ENCODE measurements at regions not wholly inside any gene's neighbourhood (a gene's known extent, or its start where the extent isn't known, plus 50 kb on each side); places are given as distances from the start of the nearest gene placed in this dataset.

GRCh38 chr6:145238787-145239186 is 496.5 kb downstream of the EPM2A start:
- in situ Hi-C loops (cut with HindIII; ENCODE audit: low sequenced_read_pairs): no loop called here

- in situ Hi-C loops (cut with HindIII; ENCODE audit: low sequenced_read_pairs): no loop called here
Observed at GRCh38 chr6:145241039-145241438, 494.3 kb downstream of the EPM2A start.

- in situ Hi-C loops (cut with HindIII; ENCODE audit: low sequenced_read_pairs): no loop called here
Observed at GRCh38 chr6:145241721-145242120, 493.6 kb downstream of the EPM2A start.

- in situ Hi-C loops (cut with HindIII; ENCODE audit: low sequenced_read_pairs): no loop called here
Observed at GRCh38 chr6:145244349-145245100, 490.8 kb downstream of the EPM2A start.

DNA sequence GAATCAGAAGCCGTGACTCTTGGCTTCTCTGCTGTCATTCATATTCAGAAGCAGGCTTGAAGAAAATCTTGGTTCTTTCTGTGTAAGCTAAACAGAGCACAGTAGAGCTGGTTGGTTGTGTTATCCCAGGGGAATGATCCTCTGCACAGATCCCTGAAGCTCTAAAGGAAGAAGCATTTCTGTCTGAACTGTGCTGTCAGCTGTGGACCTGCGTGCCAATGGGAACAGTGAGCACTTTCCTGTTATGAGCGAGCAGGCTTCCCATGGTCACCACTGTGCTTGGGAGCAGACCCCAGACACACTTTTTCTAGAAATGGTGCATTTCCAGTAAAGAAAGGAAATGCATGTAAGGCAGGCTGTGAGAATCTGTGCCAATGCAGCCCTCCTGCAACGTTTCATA is 490.2 kb downstream of the EPM2A start:
- in situ Hi-C loops (cut with HindIII; ENCODE audit: low sequenced_read_pairs): no loop called here

GRCh38 chr6:145247692-145248419 is 487.5 kb downstream of the EPM2A start:
- in situ Hi-C loops (cut with HindIII; ENCODE audit: low sequenced_read_pairs): no loop called here

GRCh38 chr6:145250436-145250835 is 484.9 kb downstream of the EPM2A start:
- in situ Hi-C loops (cut with HindIII; ENCODE audit: low sequenced_read_pairs): no loop called here

DNA sequence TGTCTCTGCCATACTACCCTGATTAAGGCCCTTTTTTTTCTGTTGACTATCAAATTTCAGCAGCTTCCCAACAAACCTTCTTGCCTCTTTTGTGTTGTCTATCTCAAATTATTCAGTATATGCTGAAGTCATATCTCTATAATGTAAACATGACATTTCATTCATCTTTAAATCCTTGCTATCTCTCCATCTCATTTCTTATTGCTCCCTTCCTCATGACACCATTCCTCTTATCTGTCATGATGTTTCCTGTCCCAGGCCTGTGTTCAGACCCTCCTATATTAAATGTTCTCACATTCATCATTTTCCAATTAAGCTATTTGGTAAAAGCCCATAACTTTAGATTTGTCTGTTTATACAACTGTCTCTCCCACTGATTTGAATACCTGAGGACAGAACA is 482.6 kb downstream of the EPM2A start:
- in situ Hi-C loops (cut with HindIII; ENCODE audit: low sequenced_read_pairs): no loop called here

DNA sequence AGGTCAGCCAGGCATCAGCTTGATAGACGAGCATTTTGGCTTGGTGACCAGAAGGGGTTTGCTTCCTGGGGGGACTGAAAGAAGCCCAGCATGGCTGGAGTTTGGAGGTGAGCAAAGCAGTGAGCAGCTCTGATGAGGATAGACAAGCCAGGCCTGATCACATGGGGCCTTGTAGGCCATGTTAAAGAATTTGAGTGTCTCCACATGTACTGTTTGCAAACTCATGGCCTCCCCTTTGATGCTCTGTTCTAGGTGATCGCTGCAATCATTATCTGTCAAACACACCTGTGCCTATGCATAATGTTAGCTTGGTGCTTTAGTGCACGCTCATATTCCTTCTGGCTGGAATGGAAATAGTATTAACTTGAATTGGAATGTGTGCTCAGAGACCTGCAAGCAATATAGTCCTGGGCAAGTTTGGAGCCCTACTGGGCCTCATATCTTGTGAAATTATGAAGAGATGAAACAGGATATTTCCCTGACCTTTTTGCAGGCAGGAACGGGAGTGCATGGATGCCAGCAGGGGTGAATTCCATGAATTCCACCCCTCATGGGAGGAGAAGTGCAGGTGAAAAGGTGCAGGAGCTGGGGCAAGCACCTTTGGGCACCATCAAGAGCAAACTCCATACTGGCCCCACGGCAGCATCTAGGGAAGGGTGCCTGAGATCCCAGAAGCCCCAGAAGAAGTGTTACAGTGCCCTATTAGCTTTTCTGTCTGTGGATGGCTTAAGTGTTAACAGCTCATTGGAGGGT is 480.5 kb downstream of the EPM2A start:
- in situ Hi-C loops (cut with HindIII; ENCODE audit: low sequenced_read_pairs): no loop called here

- in situ Hi-C loops (cut with HindIII; ENCODE audit: low sequenced_read_pairs): no loop called here
Observed at GRCh38 chr6:145257704-145258103, 477.6 kb downstream of the EPM2A start.

DNA sequence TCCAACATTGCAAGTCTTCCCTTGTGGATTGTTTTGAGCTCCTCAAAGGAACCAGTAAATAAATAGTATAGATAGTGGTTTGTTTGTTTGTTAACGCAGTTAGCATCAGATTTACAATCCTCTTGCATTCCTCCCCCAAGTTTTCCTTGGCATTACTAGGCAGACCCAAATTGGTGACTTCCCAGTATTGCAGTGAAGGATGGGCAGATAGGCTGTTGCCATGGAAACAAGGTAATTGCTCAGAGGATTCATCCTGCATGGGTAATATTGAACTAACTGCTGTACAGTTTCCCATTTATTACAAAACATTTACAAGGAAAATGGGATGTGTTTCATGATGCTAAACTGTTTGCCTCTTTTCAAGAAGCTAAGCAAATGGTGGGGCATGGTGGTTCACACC is 477.2 kb downstream of the EPM2A start:
- in situ Hi-C loops (cut with HindIII; ENCODE audit: low sequenced_read_pairs): no loop called here

DNA sequence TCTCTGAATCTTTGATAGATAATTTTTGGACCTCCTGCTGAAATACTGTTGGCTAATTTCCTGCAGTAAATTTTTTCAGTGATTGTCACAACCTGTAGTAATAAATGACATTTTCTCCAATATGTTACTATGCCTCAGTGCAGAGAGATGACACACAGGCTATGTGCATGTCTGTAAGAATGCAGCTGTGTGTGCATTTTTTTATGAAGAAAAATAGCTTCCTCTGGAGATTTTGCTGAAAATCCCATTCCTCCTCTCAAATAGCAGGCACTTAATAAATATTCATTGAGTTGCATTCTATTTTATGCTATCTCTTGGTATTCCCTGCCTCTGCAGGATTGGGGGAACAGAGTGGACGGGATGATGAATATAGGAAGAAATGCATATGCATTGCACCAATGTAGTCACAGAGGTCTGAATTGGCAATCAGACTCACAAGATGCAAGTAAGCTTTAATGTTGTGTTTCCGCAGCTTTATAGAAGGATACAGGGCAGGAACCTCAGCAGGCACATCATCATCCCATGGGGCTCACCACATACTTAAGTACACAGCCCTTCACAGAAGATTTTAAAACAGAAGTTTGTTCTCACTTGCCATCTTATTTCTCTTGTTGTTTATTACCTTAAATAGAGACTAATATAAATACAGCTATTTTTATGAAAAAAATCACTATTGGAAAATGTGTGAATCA is 474.7 kb downstream of the EPM2A start:
- in situ Hi-C loops (cut with HindIII; ENCODE audit: low sequenced_read_pairs): no loop called here

GRCh38 chr6:145261758-145262157 is 473.6 kb downstream of the EPM2A start:
- in situ Hi-C loops (cut with HindIII; ENCODE audit: low sequenced_read_pairs): no loop called here

DNA sequence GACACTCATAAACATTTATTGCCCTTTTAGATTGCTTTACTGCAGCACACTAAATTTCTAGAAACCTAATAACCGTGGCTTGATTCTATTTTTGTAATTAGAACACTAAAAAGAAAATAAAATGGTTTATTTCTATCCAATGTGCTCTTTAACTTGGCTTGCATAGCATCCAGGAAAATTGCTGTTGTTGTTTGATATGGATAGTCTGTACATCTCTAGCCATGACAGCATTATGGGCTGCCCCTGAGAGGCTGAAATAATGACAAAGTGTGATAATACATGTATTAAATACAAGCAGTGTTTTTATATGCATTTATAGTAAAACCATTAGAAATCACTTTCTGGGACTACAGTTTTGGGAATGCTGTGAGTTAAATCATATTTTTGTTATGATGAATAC is 472.5 kb downstream of the EPM2A start:
- in situ Hi-C loops (cut with HindIII; ENCODE audit: low sequenced_read_pairs): no loop called here

GRCh38 chr6:145263778-145264211 is 471.5 kb downstream of the EPM2A start:
- in situ Hi-C loops (cut with HindIII; ENCODE audit: low sequenced_read_pairs): no loop called here

DNA sequence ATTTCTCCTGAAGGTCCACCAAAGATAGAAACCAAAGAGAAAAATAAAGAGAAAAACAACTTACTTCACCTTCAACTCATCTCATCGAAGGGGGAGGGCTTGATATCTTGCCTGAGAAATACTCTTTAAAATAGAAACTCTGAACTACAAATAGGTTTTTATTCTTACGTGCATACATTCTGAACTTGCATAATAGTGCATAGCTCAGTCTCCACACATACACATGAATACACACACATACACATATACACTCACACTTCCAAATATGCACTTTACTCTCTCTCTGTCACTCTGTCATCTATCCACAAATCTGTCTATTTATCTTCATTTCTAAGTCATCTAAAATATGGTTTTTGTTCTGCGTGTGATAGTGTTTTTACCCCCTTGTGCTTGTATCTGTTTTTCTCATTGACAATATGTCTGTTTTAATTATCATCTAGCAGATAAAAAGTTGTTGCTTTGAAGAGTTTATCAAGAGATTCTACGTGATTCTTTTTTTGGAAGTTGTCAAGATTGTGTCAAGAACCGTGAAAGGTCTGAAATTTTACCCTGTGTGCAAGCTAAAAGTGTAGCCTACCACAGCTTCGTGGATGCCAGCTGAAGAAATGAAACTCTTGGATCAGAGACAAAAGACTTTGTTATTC is 468.8 kb downstream of the EPM2A start:
- in situ Hi-C loops (cut with HindIII; ENCODE audit: low sequenced_read_pairs): no loop called here

- in situ Hi-C loops (cut with HindIII; ENCODE audit: low sequenced_read_pairs): no loop called here
Observed at GRCh38 chr6:145267076-145267867, 468.0 kb downstream of the EPM2A start.

DNA sequence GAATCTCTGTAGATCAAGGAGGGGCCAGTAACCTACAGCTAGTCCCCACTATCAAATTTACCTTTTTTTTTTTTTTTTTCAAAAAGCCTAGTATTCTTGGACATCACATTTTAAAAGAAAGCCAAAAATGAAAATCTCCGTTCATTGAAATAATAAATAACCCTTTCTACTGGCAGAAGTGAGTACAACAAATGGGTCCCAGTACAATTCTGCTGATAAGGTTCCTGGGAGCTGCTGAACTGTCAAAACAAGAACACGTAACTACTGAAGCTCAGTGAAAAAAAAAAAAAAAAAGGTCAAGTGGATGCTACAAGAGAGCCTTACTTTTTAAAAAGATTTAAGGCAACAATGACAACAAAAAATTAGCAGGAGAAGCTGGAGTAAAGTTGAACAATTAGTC is 464.9 kb downstream of the EPM2A start:
- in situ Hi-C loops (cut with HindIII; ENCODE audit: low sequenced_read_pairs): no loop called here

DNA sequence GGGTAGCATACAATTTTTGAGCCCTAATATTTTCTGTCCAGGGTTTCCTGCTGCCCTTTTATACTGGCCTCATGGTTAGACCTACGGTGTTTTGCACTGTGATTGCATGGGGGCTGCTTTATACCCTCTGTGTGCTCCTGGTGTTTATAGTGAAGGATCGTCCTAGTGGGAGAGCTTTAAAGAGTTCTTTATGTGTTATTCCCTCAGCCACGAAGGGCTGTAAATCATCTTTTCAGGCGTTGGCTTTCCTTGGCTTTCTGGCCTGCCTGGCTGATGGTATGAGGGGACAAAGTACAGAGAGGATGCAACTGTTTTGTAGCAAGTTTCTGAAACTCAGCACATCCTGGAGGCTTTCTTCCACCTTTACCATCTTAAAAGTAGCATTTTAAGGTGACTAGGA is 464.3 kb downstream of the EPM2A start:
- in situ Hi-C loops (cut with HindIII; ENCODE audit: low sequenced_read_pairs): no loop called here

GRCh38 chr6:145271577-145271976 is 463.7 kb downstream of the EPM2A start:
- in situ Hi-C loops (cut with HindIII; ENCODE audit: low sequenced_read_pairs): no loop called here
